Caco-2 (cell line): ENCODE measurements at regions not wholly inside any gene's neighbourhood (a gene's known extent, or its start where the extent isn't known, plus 50 kb on each side); places are given as distances from the start of the nearest gene placed in this dataset.

Experiments
- BruUV-seq: library from RNA; stranded (reverse); fragments of 400-500 nt; replicated peaks from 2 replicates; lab custom pipeline; 2021; lab: Mats Ljungman, UMichigan
- CTCF ChIA-PET: fragments of 300-600 bp; sonication (Branson Sonifier 250); formaldehyde crosslinking; loops from one replicate; lab custom pipeline; 2022; ENCODE audit warnings: antibody characterized with exemption; lab: Charles Lee
- POLR2A ChIA-PET: fragments of 300-600 bp; sonication (Branson Sonifier 250); formaldehyde crosslinking; loops from one replicate; lab custom pipeline; 2022; ENCODE audit warnings: antibody characterized with exemption; lab: Charles Lee
- DNase-seq, 2 experiments: peaks; one replicate each; pipeline versions ENCODE4 v3.0.0 to v3.0.0-alpha.2; 2020 to 2022
- H3K27me3 ChIP-seq: replicated peaks from 2 replicates; pipeline ENCODE4 v1.6.0; 2011; ENCODE audit warnings: low read length; ENCODE audit not compliant: control insufficient read depth, insufficient read depth
- H3K36me3 ChIP-seq: 2 replicates; pipeline ENCODE4 v1.5.1; 2011; ENCODE audit warnings: low read length; ENCODE audit not compliant: control insufficient read depth, insufficient read depth
- H3K4me1 ChIP-seq: fragments of 250-450 bp; sonication (Bioruptor Pico); 2 replicates; pipeline ENCODE4 v1.5.1; 2020; ENCODE audit warnings: mild to moderate bottlenecking
- H3K4me3 ChIP-seq: 2 replicates; pipeline ENCODE4 v1.5.1; 2011; ENCODE audit warnings: low read depth, mild to moderate bottlenecking, control low read depth, low read length
- H3K9me3 ChIP-seq: fragments of 250-450 bp; sonication (Bioruptor Pico); 2 replicates; pipeline ENCODE4 v1.5.1; 2020; ENCODE audit warnings: mild to moderate bottlenecking, moderate library complexity
- H3K27ac Mint-ChIP-seq: one replicate; pipeline ENCODE4 v1.8.0; 2022; ENCODE audit warnings: mixed read lengths; ENCODE audit not compliant: unreplicated experiment
- H3K27me3 Mint-ChIP-seq: one replicate; pipeline ENCODE4 v1.8.0; 2022; ENCODE audit warnings: mixed read lengths; ENCODE audit not compliant: insufficient read depth, unreplicated experiment
- H3K36me3 Mint-ChIP-seq: one replicate; pipeline ENCODE4 v1.8.0; 2022; ENCODE audit warnings: mild to moderate bottlenecking, mixed read lengths; ENCODE audit not compliant: insufficient read depth, unreplicated experiment
- H3K4me1 Mint-ChIP-seq: one replicate; pipeline ENCODE4 v1.8.0; 2022; ENCODE audit warnings: low read depth, mixed read lengths; ENCODE audit not compliant: unreplicated experiment
- H3K4me3 Mint-ChIP-seq: one replicate; pipeline ENCODE4 v1.8.0; 2022; ENCODE audit warnings: mild to moderate bottlenecking, moderate library complexity, mixed read lengths; ENCODE audit not compliant: unreplicated experiment
- H3K9me3 Mint-ChIP-seq: one replicate; pipeline ENCODE4 v1.8.0; 2022; ENCODE audit warnings: mixed read lengths; ENCODE audit not compliant: unreplicated experiment
- intact Hi-C: fragments of 100-400 bp; cut with micrococcal nuclease; formaldehyde crosslinking; loops from one replicate; pipeline ENCODE4 v1.10.0; 2022; ENCODE audit not compliant: unreplicated experiment
- TF ChIP-seq, protein P1 (sequence below), 2 experiments: fragments of 200-600 bp in 1 of 2; IDR thresholded peaks; 1 replicate in 1 of 2; 2 replicates in 1 of 2; pipeline versions ENCODE4 v1.5.1 to v1.8.0; 2011 to 2022; ENCODE audit warnings: antibody characterized with exemption in 1 of 2, control low read depth in 1 of 2, inconsistent platforms in 1 of 2, low read depth in 1 of 2, low read length in 1 of 2, mild to moderate bottlenecking in 1 of 2, moderate library complexity in 1 of 2; ENCODE audit not compliant: insufficient read depth in 1 of 2, severe bottlenecking in 1 of 2, unreplicated experiment in 1 of 2

- Histone ChIP-seq H3K9me3 (no peaks in the 10 kb centered on the region), H3K4me3 (no peak overlapping the region), H3K36me3 (no peaks in the 10 kb centered on the region), H3K4me1 (peaks cover 14% of the 10 kb centered on the region), H3K27me3 (no peaks in the 10 kb centered on the region)
- DNase-seq, result no peak
- ChIA-PET CTCF (no interaction called here), POLR2A (no interaction called here)
- BruUV-seq, result no TSS peak
- Mint-ChIP-seq H3K4me1 (peaks cover 14% of the 10 kb centered on the region), H3K27ac (no peak overlapping the region), H3K36me3 (no peaks in the 10 kb centered on the region), H3K9me3 (peaks cover 9% of the 10 kb centered on the region), H3K27me3 (no peaks in the 10 kb centered on the region), H3K4me3 (no peak overlapping the region)
- TF ChIP-seq, protein P1, sequence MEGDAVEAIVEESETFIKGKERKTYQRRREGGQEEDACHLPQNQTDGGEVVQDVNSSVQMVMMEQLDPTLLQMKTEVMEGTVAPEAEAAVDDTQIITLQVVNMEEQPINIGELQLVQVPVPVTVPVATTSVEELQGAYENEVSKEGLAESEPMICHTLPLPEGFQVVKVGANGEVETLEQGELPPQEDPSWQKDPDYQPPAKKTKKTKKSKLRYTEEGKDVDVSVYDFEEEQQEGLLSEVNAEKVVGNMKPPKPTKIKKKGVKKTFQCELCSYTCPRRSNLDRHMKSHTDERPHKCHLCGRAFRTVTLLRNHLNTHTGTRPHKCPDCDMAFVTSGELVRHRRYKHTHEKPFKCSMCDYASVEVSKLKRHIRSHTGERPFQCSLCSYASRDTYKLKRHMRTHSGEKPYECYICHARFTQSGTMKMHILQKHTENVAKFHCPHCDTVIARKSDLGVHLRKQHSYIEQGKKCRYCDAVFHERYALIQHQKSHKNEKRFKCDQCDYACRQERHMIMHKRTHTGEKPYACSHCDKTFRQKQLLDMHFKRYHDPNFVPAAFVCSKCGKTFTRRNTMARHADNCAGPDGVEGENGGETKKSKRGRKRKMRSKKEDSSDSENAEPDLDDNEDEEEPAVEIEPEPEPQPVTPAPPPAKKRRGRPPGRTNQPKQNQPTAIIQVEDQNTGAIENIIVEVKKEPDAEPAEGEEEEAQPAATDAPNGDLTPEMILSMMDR (IDR thresholded peaks at IDR 0.05; ENCODE audit: insufficient read depth in 1 of 2, low read depth in 1 of 2, low read length in 1 of 2, severe bottlenecking in 1 of 2, unreplicated experiment in 1 of 2), result no peak
- intact Hi-C loops, result loop anchor here (2.0 kb wide), 1 partner anchor 31 kb away; no protein-coding TSS in a partner anchor
Measured at GRCh38 chr4:123617791-123618190, 221.2 kb downstream of the SPRY1 start.

GRCh38 chr4:123618606-123619005 lies 222.0 kb downstream of the SPRY1 start:
- H3K4me1 Mint-ChIP-seq, result peaks cover 14% of the 10 kb centered on the region
- POLR2A ChIA-PET, result no interaction called here

DNA sequence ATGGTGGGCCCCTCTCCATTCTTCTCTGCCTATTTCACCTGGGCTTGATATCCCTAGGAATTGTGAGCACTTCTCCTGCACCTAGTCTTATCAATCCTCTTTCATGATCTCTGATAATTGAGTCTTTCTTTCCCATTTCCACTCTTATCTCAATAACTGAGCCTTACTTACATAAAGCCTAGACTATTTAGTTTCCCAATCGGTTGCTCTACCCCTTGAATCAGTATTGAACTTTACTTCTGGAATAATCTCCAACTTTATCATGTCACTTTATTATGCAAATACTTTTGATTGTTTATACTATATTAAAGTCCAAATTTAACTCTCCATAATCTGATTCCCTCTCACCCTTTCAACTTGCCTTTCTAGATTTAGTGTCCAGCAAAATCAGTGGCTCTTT lies 222.7 kb downstream of the SPRY1 start:
- Mint-ChIP-seq H3K4me1 (peaks cover 14% of the 10 kb centered on the region), H3K9me3 (peaks cover 9% of the 10 kb centered on the region), H3K27ac (no peak overlapping the region), H3K4me3 (no peak overlapping the region), H3K27me3 (no peaks in the 10 kb centered on the region), H3K36me3 (no peaks in the 10 kb centered on the region)
- peaks cover 14% of the 10 kb centered on the region for H3K4me1 ChIP-seq
- H3K9me3 ChIP-seq, result no peaks in the 10 kb centered on the region
- no TSS peak for BruUV-seq
- POLR2A ChIA-PET, result no interaction called here
- CTCF ChIA-PET, result no interaction called here
- no peaks in the 10 kb centered on the region for H3K27me3 ChIP-seq
- intact Hi-C loops, result loop anchor here (2.0 kb wide), 1 partner anchor 29 kb away; no protein-coding TSS in a partner anchor
- DNase-seq, result no peak
- no peaks in the 10 kb centered on the region for H3K36me3 ChIP-seq
- TF ChIP-seq, protein P1 (IDR thresholded peaks at IDR 0.05; ENCODE audit: insufficient read depth in 1 of 2, low read depth in 1 of 2, low read length in 1 of 2, severe bottlenecking in 1 of 2, unreplicated experiment in 1 of 2), result no peak
- H3K4me3 ChIP-seq, result no peak overlapping the region

More at GRCh38 chr4:123618606-123619005, 222.0 kb downstream of the SPRY1 start:
- Mint-ChIP-seq H3K9me3 (peaks cover 9% of the 10 kb centered on the region), H3K27me3 (no peaks in the 10 kb centered on the region), H3K4me3 (no peak overlapping the region), H3K36me3 (no peaks in the 10 kb centered on the region), H3K27ac (no peak overlapping the region)
- no peak overlapping the region for H3K4me3 ChIP-seq
- TF ChIP-seq, protein P1 (IDR thresholded peaks at IDR 0.05; ENCODE audit: insufficient read depth in 1 of 2, low read depth in 1 of 2, low read length in 1 of 2, severe bottlenecking in 1 of 2, unreplicated experiment in 1 of 2), result no peak
- peaks cover 14% of the 10 kb centered on the region for H3K4me1 ChIP-seq
- CTCF ChIA-PET, result no interaction called here
- no TSS peak for BruUV-seq
- DNase-seq, result peak in 1 of 2 experiments; percentile 5
- H3K36me3 ChIP-seq, result no peaks in the 10 kb centered on the region
- H3K27me3 ChIP-seq, result no peaks in the 10 kb centered on the region
- no peaks in the 10 kb centered on the region for H3K9me3 ChIP-seq
- intact Hi-C loops, result loop anchor here (2.0 kb wide), 1 partner anchor 30 kb away; no protein-coding TSS in a partner anchor
